ENCODE measurements at regions not wholly inside any gene's neighbourhood (a gene's known extent, or its start where the extent isn't known, plus 50 kb on each side); places are given as distances from the start of the nearest gene placed in this dataset.
"Not testable (repeated sequence)": the region's sequence is repeated elsewhere in the genome, so short reads cannot be mapped to it uniquely, and the experiment has no call there.

GRCh38 chr6:166848979-166849748 lies 107.2 kb downstream of the RNASET2 start:
- H3K4me1 ChIP-seq (ENCODE audit: control extremely low read depth in 1 of 4, control insufficient read depth in 4 of 4, insufficient read depth in 4 of 4, low read length in 3 of 4): peaks cover 0 to 2% (median 0%) of the 10 kb centered on the region in 4 experiments
- DNase-seq: no peak
- H3K36me3 ChIP-seq (ENCODE audit: control insufficient read depth in 4 of 4, insufficient read depth in 4 of 4, low read length in 3 of 4): no peaks in the 10 kb centered on the region
- ChIA-PET CTCF (no interaction called here), POLR2A (no interaction called here)
- no peak overlapping the region for H3K27ac ChIP-seq (ENCODE audit: insufficient read depth in 1 of 2, low read depth in 1 of 2, low read length in 2 of 2, poor library complexity in 1 of 2, severe bottlenecking in 2 of 2)
- no peaks in the 10 kb centered on the region for H3K9me3 ChIP-seq (ENCODE audit: control extremely low read depth in 1 of 5, control insufficient read depth in 4 of 5, insufficient read depth in 2 of 5, low read depth in 1 of 5, low read length in 4 of 5)
- 96% methylated on average over 16 of the region's 20 CpGs for WGBS (ENCODE audit: insufficient coverage)
- no peaks in the 10 kb centered on the region for H3K27me3 ChIP-seq (replicated peaks in 2 of 5; ENCODE audit: control insufficient read depth in 4 of 5, insufficient read depth in 5 of 5, low read length in 4 of 5)
- H3K4me3 ChIP-seq (ENCODE audit: control insufficient read depth in 1 of 7, extremely low read depth in 1 of 7, insufficient read depth in 4 of 7, low read depth in 2 of 7, low read length in 6 of 7): no peak overlapping the region

DNA sequence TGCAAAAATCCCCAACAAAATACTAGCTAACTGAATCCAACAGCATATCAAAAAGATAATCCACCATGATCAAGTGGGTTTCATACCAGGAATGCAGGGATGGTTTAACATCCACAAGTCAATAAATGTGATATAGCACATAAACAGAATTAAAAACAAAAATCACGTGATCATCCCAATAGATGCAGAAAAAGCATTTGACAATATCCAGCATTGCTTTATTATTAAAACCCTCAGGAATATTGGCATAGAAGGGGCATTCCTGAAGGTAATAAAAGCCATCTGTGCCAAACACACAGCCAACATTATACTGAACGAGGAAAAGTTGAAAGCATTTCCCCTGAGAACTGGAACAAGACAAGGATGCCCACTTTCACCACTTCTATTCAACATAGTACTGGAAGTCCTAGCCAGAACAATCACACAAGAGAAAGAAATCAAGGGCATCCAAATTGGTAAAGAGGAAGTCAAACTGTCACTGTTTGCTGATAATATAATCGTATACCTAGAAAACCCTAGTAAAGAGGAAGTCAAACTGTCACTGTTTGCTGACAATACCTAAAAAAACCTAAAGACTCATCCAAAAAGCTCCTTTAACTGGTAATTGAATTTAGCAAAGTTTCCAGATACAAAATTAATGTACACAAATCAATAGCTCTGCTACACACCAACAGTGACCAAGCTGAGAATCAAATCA lies 109.8 kb downstream of the RNASET2 start:
- H3K4me3 ChIP-seq (ENCODE audit: control insufficient read depth in 1 of 7, extremely low read depth in 1 of 7, insufficient read depth in 4 of 7, low read depth in 2 of 7, low read length in 6 of 7); H3K27ac ChIP-seq (ENCODE audit: insufficient read depth in 1 of 2, low read depth in 1 of 2, low read length in 2 of 2, poor library complexity in 1 of 2, severe bottlenecking in 2 of 2); H3K4me1 ChIP-seq (ENCODE audit: control extremely low read depth in 1 of 4, control insufficient read depth in 4 of 4, insufficient read depth in 4 of 4, low read length in 3 of 4); H3K9me3 ChIP-seq (ENCODE audit: control extremely low read depth in 1 of 5, control insufficient read depth in 4 of 5, insufficient read depth in 2 of 5, low read depth in 1 of 5, low read length in 4 of 5); H3K36me3 ChIP-seq (ENCODE audit: control insufficient read depth in 4 of 4, insufficient read depth in 4 of 4, low read length in 3 of 4); CTCF ChIA-PET; POLR2A ChIA-PET; H3K27me3 ChIP-seq (replicated peaks in 2 of 5; ENCODE audit: control insufficient read depth in 4 of 5, insufficient read depth in 5 of 5, low read length in 4 of 5): not testable (repeated sequence)
- peak in 2 of 3 donors; percentile 44 to 72 for DNase-seq
- WGBS (ENCODE audit: insufficient coverage): 100% methylated on average over 1 of the region's 3 CpGs

DNA sequence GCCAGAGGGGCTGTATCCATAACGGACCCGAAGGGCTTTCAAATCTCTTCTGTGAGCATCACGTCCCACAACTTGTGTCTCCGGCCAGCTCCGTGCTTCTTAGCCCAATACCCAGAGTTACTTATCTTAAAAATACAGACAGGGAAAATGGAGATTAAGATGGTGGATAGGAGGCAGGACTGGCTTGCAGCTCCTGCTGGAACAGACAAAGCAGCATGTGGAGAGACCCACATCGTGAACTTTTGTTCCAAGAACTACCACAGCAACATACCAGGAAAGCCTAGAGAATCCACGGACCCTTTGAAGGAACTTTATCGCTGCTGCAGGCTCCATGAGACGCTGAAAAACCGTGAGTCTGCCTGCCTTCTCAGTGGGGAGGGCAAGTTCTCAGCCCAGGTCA lies 113.7 kb downstream of the RNASET2 start:
- no peak for DNase-seq
- H3K9me3 ChIP-seq (ENCODE audit: control extremely low read depth in 1 of 5, control insufficient read depth in 4 of 5, insufficient read depth in 2 of 5, low read depth in 1 of 5, low read length in 4 of 5): peaks cover 0 to 2% (median 0%) of the 10 kb centered on the region in 5 experiments
- ChIA-PET POLR2A (no interaction called here), CTCF (no interaction called here)
- H3K36me3 ChIP-seq (ENCODE audit: control insufficient read depth in 4 of 4, insufficient read depth in 4 of 4, low read length in 3 of 4): no peaks in the 10 kb centered on the region
- no peak overlapping the region for H3K4me3 ChIP-seq (ENCODE audit: control insufficient read depth in 1 of 7, extremely low read depth in 1 of 7, insufficient read depth in 4 of 7, low read depth in 2 of 7, low read length in 6 of 7)
- H3K27me3 ChIP-seq (replicated peaks in 2 of 5; ENCODE audit: control insufficient read depth in 4 of 5, insufficient read depth in 5 of 5, low read length in 4 of 5): no peaks in the 10 kb centered on the region
- H3K27ac ChIP-seq (ENCODE audit: insufficient read depth in 1 of 2, low read depth in 1 of 2, low read length in 2 of 2, poor library complexity in 1 of 2, severe bottlenecking in 2 of 2): no peak overlapping the region
- H3K4me1 ChIP-seq (ENCODE audit: control extremely low read depth in 1 of 4, control insufficient read depth in 4 of 4, insufficient read depth in 4 of 4, low read length in 3 of 4): peaks cover 0 to 2% (median 0%) of the 10 kb centered on the region in 4 experiments
- whole genome bisulfite sequencing (ENCODE audit: insufficient coverage): 98% methylated on average over 7 of the region's 10 CpGs

DNA sequence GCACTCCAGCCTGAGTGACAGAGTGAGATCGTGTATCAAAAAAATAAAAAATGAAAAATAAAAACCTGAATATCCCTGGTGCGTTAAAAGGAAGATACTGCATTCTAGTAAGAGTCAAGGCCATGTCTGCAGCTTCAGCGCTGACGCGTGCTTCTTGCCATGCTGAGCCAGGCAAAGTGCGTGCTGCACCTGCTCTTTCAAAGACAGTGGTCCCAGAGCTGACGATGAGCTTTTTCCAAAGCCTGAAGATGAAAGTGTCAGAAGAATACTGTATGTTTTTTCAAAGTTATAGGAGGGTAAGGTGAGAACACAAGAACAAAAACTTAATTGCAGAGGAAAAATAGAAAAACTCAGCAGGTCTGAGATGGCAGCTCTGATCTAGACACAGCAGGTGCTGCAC lies 115.1 kb downstream of the RNASET2 start:
- 100% methylated on average over 6 of the region's 7 CpGs for WGBS (ENCODE audit: insufficient coverage)
- ChIA-PET CTCF (interaction anchor here (1.0 kb wide), 1 partner anchor 11 kb away, joined by 3 read pairs; no protein-coding TSS in a partner anchor), POLR2A (no interaction called here)
- Histone ChIP-seq H3K4me3 (ENCODE audit: control insufficient read depth in 1 of 7, extremely low read depth in 1 of 7, insufficient read depth in 4 of 7, low read depth in 2 of 7, low read length in 6 of 7) (no peak overlapping the region), H3K27ac (ENCODE audit: insufficient read depth in 1 of 2, low read depth in 1 of 2, low read length in 2 of 2, poor library complexity in 1 of 2, severe bottlenecking in 2 of 2) (no peak overlapping the region), H3K9me3 (ENCODE audit: control extremely low read depth in 1 of 5, control insufficient read depth in 4 of 5, insufficient read depth in 2 of 5, low read depth in 1 of 5, low read length in 4 of 5) (peaks cover 0 to 2% (median 0%) of the 10 kb centered on the region in 5 experiments), H3K27me3 (replicated peaks in 2 of 5; ENCODE audit: control insufficient read depth in 4 of 5, insufficient read depth in 5 of 5, low read length in 4 of 5) (no peaks in the 10 kb centered on the region), H3K36me3 (ENCODE audit: control insufficient read depth in 4 of 4, insufficient read depth in 4 of 4, low read length in 3 of 4) (no peaks in the 10 kb centered on the region), H3K4me1 (ENCODE audit: control extremely low read depth in 1 of 4, control insufficient read depth in 4 of 4, insufficient read depth in 4 of 4, low read length in 3 of 4) (peaks cover 0 to 2% (median 0%) of the 10 kb centered on the region in 4 experiments)
- no peak for DNase-seq

DNA sequence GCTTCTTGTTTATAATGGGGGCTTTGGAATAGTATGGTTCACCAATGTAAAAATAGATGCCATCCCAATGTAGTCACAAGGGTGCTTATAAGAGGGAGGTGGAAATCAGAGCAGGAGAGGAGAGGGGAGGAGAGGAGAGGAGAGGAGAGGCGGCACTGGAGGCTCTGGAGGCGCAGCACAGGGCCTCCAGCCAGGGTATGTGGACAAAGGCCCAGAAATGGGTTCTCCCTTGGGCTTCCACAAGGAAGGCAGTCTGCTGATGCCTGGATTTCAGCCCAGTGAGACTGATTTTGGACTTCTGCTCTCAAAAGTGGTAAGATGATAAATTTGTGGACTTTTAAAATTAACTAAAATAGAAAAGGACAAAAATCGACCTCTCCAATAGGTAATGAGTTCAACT lies 116.8 kb downstream of the RNASET2 start:
- ChIA-PET POLR2A (no interaction called here), CTCF (no interaction called here)
- Histone ChIP-seq H3K36me3 (ENCODE audit: control insufficient read depth in 4 of 4, insufficient read depth in 4 of 4, low read length in 3 of 4) (no peaks in the 10 kb centered on the region), H3K4me3 (ENCODE audit: control insufficient read depth in 1 of 7, extremely low read depth in 1 of 7, insufficient read depth in 4 of 7, low read depth in 2 of 7, low read length in 6 of 7) (no peak overlapping the region), H3K27ac (ENCODE audit: insufficient read depth in 1 of 2, low read depth in 1 of 2, low read length in 2 of 2, poor library complexity in 1 of 2, severe bottlenecking in 2 of 2) (no peak overlapping the region), H3K9me3 (ENCODE audit: control extremely low read depth in 1 of 5, control insufficient read depth in 4 of 5, insufficient read depth in 2 of 5, low read depth in 1 of 5, low read length in 4 of 5) (peaks cover 0 to 2% (median 0%) of the 10 kb centered on the region in 5 experiments), H3K27me3 (replicated peaks in 2 of 5; ENCODE audit: control insufficient read depth in 4 of 5, insufficient read depth in 5 of 5, low read length in 4 of 5) (no peaks in the 10 kb centered on the region), H3K4me1 (ENCODE audit: control extremely low read depth in 1 of 4, control insufficient read depth in 4 of 4, insufficient read depth in 4 of 4, low read length in 3 of 4) (no peaks in the 10 kb centered on the region)
- no peak for DNase-seq
- 100% methylated on average over 1 of the region's 3 CpGs for WGBS (ENCODE audit: insufficient coverage)

- CTCF ChIA-PET: no interaction called here
- POLR2A ChIA-PET: no interaction called here
Measured at GRCh38 chr6:166838987-166839386, 117.4 kb downstream of the RNASET2 start.

More at GRCh38 chr6:166838987-166839386, 117.4 kb downstream of the RNASET2 start:
- Histone ChIP-seq H3K4me1 (ENCODE audit: control extremely low read depth in 1 of 4, control insufficient read depth in 4 of 4, insufficient read depth in 4 of 4, low read length in 3 of 4) (no peaks in the 10 kb centered on the region), H3K9me3 (ENCODE audit: control extremely low read depth in 1 of 5, control insufficient read depth in 4 of 5, insufficient read depth in 2 of 5, low read depth in 1 of 5, low read length in 4 of 5) (peaks cover 0 to 2% (median 0%) of the 10 kb centered on the region in 5 experiments), H3K27me3 (replicated peaks in 2 of 5; ENCODE audit: control insufficient read depth in 4 of 5, insufficient read depth in 5 of 5, low read length in 4 of 5) (no peaks in the 10 kb centered on the region), H3K27ac (ENCODE audit: insufficient read depth in 1 of 2, low read depth in 1 of 2, low read length in 2 of 2, poor library complexity in 1 of 2, severe bottlenecking in 2 of 2) (no peak overlapping the region), H3K4me3 (ENCODE audit: control insufficient read depth in 1 of 7, extremely low read depth in 1 of 7, insufficient read depth in 4 of 7, low read depth in 2 of 7, low read length in 6 of 7) (no peak overlapping the region), H3K36me3 (ENCODE audit: control insufficient read depth in 4 of 4, insufficient read depth in 4 of 4, low read length in 3 of 4) (no peaks in the 10 kb centered on the region)
- DNase-seq: no peak
- WGBS (ENCODE audit: insufficient coverage): 94% methylated on average over 7 of the region's 10 CpGs
